Lower leg skin (tissue), 3 donors: ENCODE measurements at regions not wholly inside any gene's neighbourhood (a gene's known extent, or its start where the extent isn't known, plus 50 kb on each side); places are given as distances from the start of the nearest gene placed in this dataset.

ENCODE experiments used
- CTCF ChIP-seq, 3 donors: fragments of 450-650 bp; IDR thresholded peaks; one replicate each; pipeline ENCODE4 v1.5.1; 2016; ENCODE audit warnings: antibody characterized with exemption in 3 of 3, mild to moderate bottlenecking in 3 of 3, moderate library complexity in 2 of 3
- POLR2A ChIP-seq, 2 donors: fragments of 450-650 bp; IDR thresholded peaks; one replicate each; pipeline ENCODE4 v1.6.1; 2016 to 2017; ENCODE audit warnings: antibody characterized with exemption in 2 of 2, mild to moderate bottlenecking in 1 of 2, moderate library complexity in 1 of 2

- TF ChIP-seq POLR2A (IDR thresholded peaks at IDR 0.05) = no peak
- no peak for TF ChIP-seq CTCF (IDR thresholded peaks at IDR 0.05)
These were observed 516.0 kb downstream of the PCDH7 start for GRCh38 chr4:31236020-31236638.
